Nephron progenitor cell (in vitro differentiated cells): ENCODE measurements at regions not wholly inside any gene's neighbourhood (a gene's known extent, or its start where the extent isn't known, plus 50 kb on each side); places are given as distances from the start of the nearest gene placed in this dataset.

ENCODE experiments used
- DNase-seq: peaks from one replicate; pipeline ENCODE4 v3.0.0; 2021
- H3K27ac Mint-ChIP-seq: 2 replicates; pipeline ENCODE4 v1.8.0; 2021; ENCODE audit warnings: mild to moderate bottlenecking, moderate library complexity, mixed read lengths
- H3K27me3 Mint-ChIP-seq: 2 replicates; pipeline ENCODE4 v1.8.0; 2021; ENCODE audit warnings: mild to moderate bottlenecking, low read depth, mixed read lengths; ENCODE audit not compliant: poor library complexity
- H3K36me3 Mint-ChIP-seq: 2 replicates; pipeline ENCODE4 v1.8.0; 2021; ENCODE audit warnings: low read depth, mixed read lengths
- H3K4me1 Mint-ChIP-seq: 2 replicates; pipeline ENCODE4 v1.8.0; 2021; ENCODE audit warnings: mixed read lengths
- H3K4me3 Mint-ChIP-seq: 2 replicates; pipeline ENCODE4 v1.8.0; 2021; ENCODE audit warnings: mild to moderate bottlenecking, moderate library complexity, mixed read lengths
- H3K9me3 Mint-ChIP-seq: 2 replicates; pipeline ENCODE4 v1.8.0; 2021; ENCODE audit warnings: mild to moderate bottlenecking, moderate library complexity, mixed read lengths
- CTCF ChIP-seq: fragments of 200-600 bp; sonication (generic); IDR thresholded peaks from 2 replicates; pipeline ENCODE4 v1.5.0; 2021; ENCODE audit warnings: antibody characterized with exemption

- Mint-ChIP-seq H3K27ac (no peak overlapping the region), H3K27me3 (no peaks in the 10 kb centered on the region), H3K36me3 (no peaks in the 10 kb centered on the region), H3K9me3 (no peaks in the 10 kb centered on the region), H3K4me1 (no peaks in the 10 kb centered on the region), H3K4me3 (no peak overlapping the region)
- no peak for DNase-seq
- no peak for TF ChIP-seq CTCF
These were observed 147.9 kb downstream of the SERPINI1 start for GRCh38 chr3:167883452-167883851.

GRCh38 chr3:167882057-167882667 is 146.6 kb downstream of the SERPINI1 start:
- H3K27me3 Mint-ChIP-seq = no peaks in the 10 kb centered on the region
- no peaks in the 10 kb centered on the region for H3K4me1 Mint-ChIP-seq

GRCh38 chr3:167880183-167880582 is 144.7 kb downstream of the SERPINI1 start:
- DNase-seq = no peak
- TF ChIP-seq CTCF = no peak
- Mint-ChIP-seq H3K4me1 (no peaks in the 10 kb centered on the region), H3K36me3 (no peaks in the 10 kb centered on the region), H3K27ac (peak overlapping the region; percentile 24), H3K4me3 (no peak overlapping the region), H3K27me3 (no peaks in the 10 kb centered on the region), H3K9me3 (no peaks in the 10 kb centered on the region)

More at GRCh38 chr3:167882057-167882667, 146.6 kb downstream of the SERPINI1 start:
- no peak overlapping the region for H3K27ac Mint-ChIP-seq
- no peaks in the 10 kb centered on the region for H3K36me3 Mint-ChIP-seq
- DNase-seq = no peak
- H3K9me3 Mint-ChIP-seq = no peaks in the 10 kb centered on the region
- no peak overlapping the region for H3K4me3 Mint-ChIP-seq
- peak; percentile 64 for TF ChIP-seq CTCF

- H3K4me3 Mint-ChIP-seq = no peak overlapping the region
- no peaks in the 10 kb centered on the region for H3K36me3 Mint-ChIP-seq
- H3K27ac Mint-ChIP-seq = no peak overlapping the region
- TF ChIP-seq CTCF = no peak
- no peaks in the 10 kb centered on the region for H3K4me1 Mint-ChIP-seq
- DNase-seq = no peak
- no peaks in the 10 kb centered on the region for H3K9me3 Mint-ChIP-seq
- peaks cover 4% of the 10 kb centered on the region for H3K27me3 Mint-ChIP-seq
These were observed 141.2 kb downstream of the SERPINI1 start for GRCh38 chr3:167876620-167877281.
